ENCODE measurements at regions not wholly inside any gene's neighbourhood (a gene's known extent, or its start where the extent isn't known, plus 50 kb on each side); places are given as distances from the start of the nearest gene placed in this dataset.

DNA sequence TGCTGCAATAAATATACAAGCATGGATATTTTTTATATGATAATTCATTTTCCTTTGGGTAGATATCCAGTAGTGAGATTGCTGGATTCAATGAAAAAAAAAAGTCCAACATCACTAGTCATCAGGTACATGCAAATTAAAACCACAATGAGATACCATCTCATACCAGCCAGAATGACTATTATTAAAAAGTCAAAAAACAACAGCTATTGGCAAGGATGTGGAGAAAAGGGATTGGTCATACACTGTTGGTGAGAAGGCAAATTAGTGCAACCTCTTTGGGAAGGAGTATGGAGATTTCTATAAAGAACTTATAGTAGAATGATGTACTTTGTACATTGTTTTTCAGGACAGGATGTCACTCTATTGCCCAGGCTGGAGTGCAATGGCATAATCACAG, 531.2 kb upstream of the MGAT4C start:
- DNase-seq (ENCODE audit: low read depth in 2 of 2): no peak
- H3K4me3 ChIP-seq (replicated peaks in 1 of 2; ENCODE audit: low read depth in 2 of 2, low read length in 2 of 2): no peak overlapping the region
- TF ChIP-seq, protein P1, sequence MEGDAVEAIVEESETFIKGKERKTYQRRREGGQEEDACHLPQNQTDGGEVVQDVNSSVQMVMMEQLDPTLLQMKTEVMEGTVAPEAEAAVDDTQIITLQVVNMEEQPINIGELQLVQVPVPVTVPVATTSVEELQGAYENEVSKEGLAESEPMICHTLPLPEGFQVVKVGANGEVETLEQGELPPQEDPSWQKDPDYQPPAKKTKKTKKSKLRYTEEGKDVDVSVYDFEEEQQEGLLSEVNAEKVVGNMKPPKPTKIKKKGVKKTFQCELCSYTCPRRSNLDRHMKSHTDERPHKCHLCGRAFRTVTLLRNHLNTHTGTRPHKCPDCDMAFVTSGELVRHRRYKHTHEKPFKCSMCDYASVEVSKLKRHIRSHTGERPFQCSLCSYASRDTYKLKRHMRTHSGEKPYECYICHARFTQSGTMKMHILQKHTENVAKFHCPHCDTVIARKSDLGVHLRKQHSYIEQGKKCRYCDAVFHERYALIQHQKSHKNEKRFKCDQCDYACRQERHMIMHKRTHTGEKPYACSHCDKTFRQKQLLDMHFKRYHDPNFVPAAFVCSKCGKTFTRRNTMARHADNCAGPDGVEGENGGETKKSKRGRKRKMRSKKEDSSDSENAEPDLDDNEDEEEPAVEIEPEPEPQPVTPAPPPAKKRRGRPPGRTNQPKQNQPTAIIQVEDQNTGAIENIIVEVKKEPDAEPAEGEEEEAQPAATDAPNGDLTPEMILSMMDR (IDR thresholded peaks at IDR 0.05; ENCODE audit: low read depth, low read length): no peak

DNA sequence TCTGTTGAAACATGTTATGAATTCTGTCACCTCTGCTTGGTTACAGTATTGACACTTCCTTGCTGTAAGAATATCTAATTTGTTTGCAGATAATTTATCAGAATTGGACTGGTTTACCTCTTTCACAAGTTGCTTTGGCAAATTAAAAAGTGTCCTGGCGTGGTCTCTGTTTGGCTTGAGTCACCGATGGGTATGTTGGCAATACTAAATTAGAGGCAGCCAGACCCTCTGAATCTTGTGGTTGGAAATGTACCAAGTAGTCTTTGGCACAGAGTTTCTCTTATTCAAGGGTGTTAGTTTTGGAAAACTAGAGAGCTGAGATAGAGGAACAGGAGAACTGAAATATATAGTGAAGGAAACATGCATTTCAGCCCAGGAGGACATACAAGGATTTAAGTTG, 521.1 kb upstream of the MGAT4C start:
- TF ChIP-seq, protein P1 (IDR thresholded peaks at IDR 0.05; ENCODE audit: low read depth, low read length): no peak
- DNase-seq (ENCODE audit: low read depth in 2 of 2): peak in 1 of 2 donors; percentile 71
- H3K4me3 ChIP-seq (replicated peaks in 1 of 2; ENCODE audit: low read depth in 2 of 2, low read length in 2 of 2): no peak overlapping the region

DNA sequence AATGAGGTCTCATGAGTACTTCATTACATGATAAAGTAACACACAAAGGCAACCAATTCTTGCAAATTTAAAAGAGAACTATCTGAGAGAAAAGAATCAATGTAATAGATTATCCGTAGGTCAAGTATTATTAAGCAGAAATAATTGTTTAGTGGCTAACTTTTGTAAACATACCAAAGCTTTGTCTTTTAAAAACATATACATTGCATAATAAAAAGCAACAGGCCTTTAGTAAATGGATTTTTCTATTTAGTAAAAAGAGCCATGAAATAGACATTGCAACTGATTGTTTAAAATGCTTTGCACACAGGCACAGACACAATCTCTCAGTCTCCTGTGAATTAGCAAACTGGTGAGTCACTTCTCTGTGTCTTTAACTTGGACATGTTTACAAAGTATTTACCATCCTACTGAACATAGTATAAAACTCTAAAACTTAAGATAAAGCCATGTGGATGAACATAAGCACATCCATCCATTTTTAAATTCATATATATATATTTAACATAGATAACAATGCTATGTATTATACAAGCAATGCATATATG, 518.7 kb upstream of the MGAT4C start:
- no peak overlapping the region for H3K4me3 ChIP-seq (replicated peaks in 1 of 2; ENCODE audit: low read depth in 2 of 2, low read length in 2 of 2)
- DNase-seq (ENCODE audit: low read depth in 2 of 2): peak; percentile 29 to 45
- TF ChIP-seq, protein P1 (IDR thresholded peaks at IDR 0.05; ENCODE audit: low read depth, low read length): no peak

DNA sequence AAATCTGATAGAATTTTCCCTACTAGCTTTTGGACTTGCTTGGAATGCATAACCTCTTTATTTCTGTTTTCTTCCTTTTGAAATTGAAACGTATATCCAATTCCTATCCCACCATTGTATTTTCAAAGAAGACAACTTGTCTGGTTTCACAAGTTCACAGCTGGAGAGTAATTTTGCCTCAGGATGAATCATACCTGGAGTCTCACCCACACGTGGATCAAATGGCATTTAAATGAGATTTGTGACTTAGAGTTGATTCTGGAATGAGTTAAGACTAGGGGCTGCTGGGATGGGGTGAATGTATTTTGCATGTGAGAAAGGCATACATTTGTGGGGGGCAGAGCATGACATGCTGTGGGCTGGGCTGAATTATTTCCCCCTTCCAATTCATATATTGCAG, 516.5 kb upstream of the MGAT4C start:
- TF ChIP-seq, protein P1 (IDR thresholded peaks at IDR 0.05; ENCODE audit: low read depth, low read length): no peak
- DNase-seq (ENCODE audit: low read depth in 2 of 2): peak in 1 of 2 donors; percentile 26
- H3K4me3 ChIP-seq (replicated peaks in 1 of 2; ENCODE audit: low read depth in 2 of 2, low read length in 2 of 2): no peak overlapping the region

DNA sequence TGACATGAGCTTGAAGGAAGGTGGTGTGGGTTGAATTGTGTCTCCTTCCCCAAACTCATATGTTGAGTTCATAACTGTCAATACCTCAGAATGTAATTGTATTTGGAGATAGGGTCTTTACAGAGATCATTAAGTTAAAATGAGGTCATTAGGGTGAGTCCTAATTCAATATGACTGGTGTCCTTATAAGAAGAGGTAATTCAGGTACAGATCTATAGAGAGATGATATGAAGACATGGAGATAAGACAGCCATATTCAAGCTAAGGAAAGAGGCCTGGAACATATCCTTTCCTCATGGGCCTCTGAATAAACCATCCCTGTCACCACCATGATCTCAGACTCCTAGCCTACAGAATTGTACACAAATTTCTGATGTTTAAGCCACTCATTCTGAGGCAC, 514.7 kb upstream of the MGAT4C start:
- DNase-seq (ENCODE audit: low read depth in 2 of 2): no peak
- no peak overlapping the region for H3K4me3 ChIP-seq (replicated peaks in 1 of 2; ENCODE audit: low read depth in 2 of 2, low read length in 2 of 2)
- TF ChIP-seq, protein P1 (IDR thresholded peaks at IDR 0.05; ENCODE audit: low read depth, low read length): no peak

DNA sequence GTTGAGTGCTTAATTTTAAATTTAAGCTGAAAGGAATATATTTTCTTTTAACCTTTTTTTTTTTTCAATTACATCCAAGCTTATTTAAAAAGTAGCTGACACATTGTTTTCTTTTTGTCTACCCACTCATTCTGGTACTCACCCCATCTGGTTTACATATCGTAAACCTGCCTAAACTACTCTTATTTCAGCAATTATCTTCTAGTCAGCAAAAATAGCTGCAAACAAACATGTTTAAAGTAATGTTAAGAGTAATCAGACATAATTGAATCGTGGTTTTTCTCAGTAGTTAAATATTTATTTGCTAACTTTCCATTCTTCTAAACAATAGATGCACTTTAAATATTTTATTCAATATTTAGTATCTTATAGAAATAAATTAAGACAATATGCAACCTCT, 492.7 kb upstream of the MGAT4C start:
- no peak for DNase-seq (ENCODE audit: low read depth in 2 of 2)
- no peak overlapping the region for H3K4me3 ChIP-seq (replicated peaks in 1 of 2; ENCODE audit: low read depth in 2 of 2, low read length in 2 of 2)
- TF ChIP-seq, protein P1 (IDR thresholded peaks at IDR 0.05; ENCODE audit: low read depth, low read length): no peak
